Fibroblast of upper back skin (primary cell): ENCODE measurements at regions not wholly inside any gene's neighbourhood (a gene's known extent, or its start where the extent isn't known, plus 50 kb on each side); places are given as distances from the start of the nearest gene placed in this dataset.

Experiments used
- DNase-seq: peaks from one replicate; pipeline ENCODE4 v3.0.0-alpha.2; 2013

DNA sequence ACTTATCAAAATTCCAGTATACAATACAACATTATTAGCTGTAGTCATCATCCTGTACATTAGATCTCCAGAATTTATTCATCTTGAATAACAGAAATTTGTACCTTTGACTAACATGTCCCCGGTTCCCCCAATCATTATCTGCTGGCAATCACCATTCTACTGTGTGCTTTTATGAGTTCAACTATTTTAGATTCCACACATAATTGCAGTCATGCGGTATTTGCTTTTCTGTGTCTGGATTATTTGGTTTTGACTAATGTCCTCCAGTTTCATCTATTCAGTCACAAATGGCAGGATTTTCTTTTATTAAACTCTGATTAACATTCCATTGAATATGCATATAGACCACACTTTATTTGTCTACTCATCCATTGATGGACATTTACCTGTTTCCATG is 530.7 kb upstream of the SLITRK1 start:
- no peak for DNase-seq

DNA sequence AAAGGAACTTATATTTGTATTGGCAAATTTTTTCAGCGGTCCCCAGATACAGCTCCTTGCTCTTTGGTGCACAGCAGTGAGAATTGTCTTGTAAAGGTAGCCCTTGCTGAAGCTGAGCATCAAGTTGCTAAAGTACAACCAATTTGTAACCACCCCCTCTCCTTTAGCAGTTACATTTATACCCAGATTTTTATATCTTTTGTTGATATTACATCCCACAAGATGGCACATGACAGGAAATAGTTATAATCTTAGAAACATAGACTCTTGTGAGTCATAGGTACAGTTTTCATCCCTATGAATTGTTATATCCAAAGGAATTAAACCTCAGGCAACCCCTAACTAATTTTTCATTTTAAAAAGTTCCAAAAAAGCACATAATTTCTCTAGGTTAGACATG is 523.0 kb upstream of the SLITRK1 start:
- DNase-seq: peak; percentile 27

DNA sequence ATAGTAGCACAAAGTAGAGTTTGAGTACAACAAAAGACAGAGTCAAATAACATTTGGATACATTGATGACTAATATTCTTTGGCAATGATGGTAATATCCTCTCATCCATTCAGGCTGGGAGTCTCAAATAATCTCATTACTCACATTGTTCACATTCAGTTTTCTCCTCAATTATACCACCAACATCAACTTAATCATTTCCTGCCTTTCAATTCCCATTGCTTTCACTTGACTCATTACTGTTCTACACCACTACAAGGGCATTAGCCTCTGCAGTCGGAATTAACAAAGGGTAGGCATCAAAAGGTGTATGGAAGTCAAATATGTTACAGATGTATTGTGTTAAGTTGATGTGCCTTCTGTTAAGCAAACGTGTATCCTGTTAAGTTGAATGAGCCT is 518.4 kb upstream of the SLITRK1 start:
- peak; percentile 95 for DNase-seq

DNA sequence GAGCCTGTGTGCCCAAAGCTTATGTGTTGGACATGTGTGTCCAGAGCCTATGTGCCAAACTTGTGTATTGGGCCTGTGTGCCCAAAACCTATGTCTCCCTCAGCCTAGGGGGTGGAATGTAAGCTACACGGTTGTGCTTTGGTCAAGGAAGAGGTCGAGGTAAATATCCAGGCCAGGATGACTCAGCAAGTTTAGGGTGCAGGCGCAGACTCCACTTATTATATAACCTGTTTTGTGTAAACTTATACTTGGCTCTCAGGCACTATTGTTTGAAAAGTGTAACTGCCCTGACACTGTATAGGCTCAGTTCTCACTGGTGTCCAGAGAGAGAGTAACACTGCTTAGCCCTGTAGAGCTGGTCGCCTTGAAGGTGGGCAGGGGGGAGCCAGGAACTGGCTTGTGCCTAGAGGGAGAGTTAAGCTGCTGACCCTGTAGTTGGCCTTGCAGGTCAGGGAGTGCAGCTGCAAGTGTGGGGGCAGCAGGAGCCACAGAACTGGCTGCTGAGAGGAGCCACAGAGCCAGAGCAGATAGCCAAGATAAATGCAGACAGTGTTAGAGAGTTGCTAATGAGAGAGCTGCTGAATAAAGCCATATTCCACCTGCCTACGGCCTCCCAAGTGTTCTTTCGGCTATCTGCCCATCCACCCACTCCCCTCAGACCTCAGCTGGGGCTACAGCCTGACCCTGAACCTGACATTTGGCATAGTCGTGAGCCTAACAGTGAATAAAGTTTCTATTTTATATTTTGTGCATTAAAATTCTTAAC is 517.2 kb upstream of the SLITRK1 start:
- no peak for DNase-seq

DNA sequence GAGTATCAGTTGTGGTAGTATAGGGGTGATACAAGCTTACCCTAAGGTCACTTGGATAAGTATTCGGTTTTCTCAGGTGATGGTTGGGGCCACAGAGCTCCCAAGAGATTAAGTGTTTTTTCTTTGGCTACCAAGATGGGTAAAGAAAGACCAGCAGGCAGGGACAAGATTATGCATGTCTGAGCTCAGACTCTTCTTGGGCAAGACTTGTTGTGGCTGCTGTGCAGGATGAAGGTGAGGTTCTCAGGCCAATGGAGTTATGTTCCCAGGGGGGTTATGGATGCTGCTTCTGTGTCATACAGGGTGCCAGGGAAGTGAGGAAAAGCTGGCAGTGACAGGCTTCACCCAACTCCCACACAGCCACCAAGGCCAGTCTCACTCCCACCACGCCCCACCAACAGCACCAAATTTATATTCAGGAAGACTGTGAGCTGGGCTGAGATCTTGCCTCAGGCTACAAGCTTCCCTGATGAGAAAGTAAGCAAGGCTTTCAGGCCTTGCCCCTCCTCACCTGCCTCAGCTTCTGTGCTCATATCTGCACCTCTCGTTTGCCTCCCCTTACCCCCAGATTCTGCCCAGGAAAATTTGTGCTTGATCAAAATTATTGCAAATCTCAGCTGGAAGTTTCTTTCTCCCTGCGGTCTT is 511.8 kb upstream of the SLITRK1 start:
- DNase-seq: no peak

DNA sequence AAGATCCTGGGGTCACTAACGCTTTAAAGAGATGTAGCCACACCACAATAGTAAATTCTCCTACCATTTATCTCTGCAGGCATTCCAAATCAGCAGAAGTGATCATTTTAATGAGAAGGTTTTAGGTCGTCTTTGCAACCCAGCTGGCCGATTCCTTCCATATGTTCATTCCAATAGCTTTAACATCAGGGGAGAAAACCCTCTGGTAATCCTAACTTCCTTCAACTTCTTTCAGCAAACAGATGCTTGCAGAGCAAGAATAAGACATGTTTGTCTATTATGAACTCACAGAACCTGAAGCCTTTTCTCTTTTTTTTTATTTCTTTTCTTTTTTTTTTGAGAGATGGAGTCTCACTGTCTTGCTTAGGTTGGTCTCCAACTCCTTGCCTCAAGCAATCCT is 498.6 kb upstream of the SLITRK1 start:
- DNase-seq: peak; percentile 13

DNA sequence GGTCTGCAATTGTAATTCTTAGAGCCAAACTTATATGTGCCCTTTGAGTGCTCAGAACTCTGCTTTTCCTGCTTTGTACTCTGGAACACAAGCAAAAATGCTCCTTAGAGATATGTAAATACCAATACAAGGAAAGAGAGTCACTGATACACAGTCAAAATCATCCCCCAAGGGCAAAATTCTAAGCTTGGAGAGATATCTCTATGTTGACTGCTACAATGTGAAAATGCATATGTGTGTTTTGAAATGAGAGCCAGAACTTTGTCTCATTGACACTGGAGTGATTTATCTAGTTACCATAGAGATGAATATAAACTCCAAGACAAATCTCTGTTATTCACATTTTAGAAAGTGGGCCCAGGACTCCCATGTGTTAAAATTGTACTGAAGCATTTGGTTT is 494.8 kb upstream of the SLITRK1 start:
- no peak for DNase-seq

DNA sequence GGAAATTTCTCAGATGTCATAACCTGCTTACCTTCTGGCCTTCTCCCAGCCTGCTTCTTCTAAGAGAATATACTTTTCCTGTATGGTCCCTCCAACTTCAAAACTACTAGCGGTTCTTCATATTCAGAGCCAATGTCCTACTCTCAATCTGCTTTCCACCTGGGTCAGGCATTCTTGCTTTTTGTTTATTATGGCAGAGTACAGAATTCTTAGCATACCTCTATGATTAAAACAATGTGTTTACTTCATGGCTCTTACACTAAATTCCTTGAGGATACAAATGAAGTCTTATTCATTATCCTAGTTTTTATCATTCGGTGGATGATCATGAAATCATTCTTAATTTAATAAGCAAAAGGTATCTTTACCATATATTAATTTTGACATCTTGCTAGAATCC is 484.2 kb upstream of the SLITRK1 start:
- DNase-seq: peak; percentile 77

DNA sequence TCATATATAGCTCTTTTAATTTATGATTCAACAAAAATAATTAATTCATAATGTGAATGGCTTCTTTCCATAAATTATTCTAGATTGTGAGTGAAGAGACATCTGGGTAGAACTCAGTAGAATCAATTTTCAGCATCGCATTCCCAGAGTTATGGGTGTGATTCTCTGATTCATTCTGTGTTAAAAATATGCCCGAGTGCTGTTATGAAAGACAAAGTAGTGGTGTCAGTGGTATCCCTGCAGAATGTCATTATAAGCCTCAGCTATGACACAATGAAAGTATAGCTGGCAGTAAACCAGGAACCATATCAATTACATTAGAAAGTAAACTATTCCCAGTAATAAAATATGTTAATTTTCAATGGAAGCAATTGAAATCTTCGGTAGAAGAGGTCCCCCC is 480.5 kb upstream of the SLITRK1 start:
- DNase-seq: peak; percentile 59

DNA sequence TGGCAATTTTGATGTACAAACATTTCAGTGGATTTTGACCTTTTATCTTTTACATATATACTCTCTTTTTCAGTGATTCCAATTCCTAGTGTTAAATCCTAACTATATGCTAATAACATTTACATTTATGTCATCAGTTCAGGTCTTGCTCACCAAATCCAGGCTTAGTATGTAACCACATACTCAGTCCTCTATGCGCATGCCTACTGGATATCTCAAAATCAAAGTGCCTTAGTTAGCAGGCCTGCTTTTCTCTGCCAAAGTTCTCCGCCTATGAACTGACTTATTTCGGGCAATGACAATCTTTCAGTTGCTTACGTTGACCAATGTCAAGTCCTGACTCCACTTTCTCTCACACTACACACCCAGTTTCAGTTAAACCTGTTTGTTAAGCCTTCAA is 478.5 kb upstream of the SLITRK1 start:
- DNase-seq: no peak

DNA sequence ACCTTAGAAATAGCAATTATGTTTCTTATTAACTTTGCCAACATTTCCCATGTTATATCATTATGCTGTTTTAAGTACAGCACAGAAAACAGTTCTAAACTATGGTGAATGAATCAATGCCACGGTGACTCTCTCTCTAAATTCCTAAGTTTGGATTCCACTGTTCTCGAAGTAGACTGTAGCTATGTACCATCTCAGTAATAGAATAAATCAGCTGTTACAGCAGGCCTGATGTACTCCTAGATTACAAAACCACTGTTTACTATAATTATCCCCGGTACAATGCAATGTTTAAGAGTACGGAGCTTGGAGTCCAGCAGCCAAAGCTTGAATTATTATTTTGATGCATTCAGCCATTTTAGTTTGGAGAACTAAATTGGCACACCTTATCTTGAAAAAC is 476.3 kb upstream of the SLITRK1 start:
- no peak for DNase-seq

DNA sequence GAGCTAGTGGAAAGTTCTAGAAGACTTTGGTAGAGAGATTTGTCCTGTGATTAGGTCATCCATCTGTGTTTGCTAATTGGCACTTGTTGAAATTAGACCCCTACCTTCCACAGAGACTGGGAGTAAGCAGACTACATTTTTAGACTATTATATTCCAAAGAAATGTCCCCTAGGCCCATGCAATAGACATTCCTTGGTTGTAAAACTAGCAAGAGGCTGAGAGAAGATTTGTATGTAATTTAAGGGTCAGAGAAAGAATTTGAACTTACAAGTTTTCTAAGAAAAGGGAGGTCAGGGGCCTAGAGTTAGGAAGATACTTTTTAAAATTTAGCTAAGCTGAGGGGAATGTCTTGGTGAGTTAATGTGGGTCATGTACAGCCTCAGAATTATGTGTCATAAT is 470.7 kb upstream of the SLITRK1 start:
- DNase-seq: peak; percentile 11

DNA sequence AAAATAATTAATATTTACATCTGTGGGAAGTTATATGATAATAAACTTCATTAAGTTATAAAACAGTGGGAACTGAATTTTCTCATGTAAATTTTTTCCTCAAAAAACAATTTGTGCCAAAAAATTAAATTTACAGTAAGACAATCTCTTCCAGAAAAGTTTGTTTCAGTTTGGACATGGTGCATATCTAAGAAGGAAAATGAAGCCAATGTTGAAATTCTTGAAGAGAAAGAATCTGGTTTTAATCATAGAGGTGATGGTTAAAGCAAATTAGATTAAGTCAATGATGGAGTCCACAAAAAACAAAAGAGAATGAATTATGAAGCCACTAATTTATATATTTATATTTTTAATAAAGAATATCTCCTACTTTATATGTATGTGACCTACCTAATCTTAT is 457.2 kb upstream of the SLITRK1 start:
- no peak for DNase-seq

DNA sequence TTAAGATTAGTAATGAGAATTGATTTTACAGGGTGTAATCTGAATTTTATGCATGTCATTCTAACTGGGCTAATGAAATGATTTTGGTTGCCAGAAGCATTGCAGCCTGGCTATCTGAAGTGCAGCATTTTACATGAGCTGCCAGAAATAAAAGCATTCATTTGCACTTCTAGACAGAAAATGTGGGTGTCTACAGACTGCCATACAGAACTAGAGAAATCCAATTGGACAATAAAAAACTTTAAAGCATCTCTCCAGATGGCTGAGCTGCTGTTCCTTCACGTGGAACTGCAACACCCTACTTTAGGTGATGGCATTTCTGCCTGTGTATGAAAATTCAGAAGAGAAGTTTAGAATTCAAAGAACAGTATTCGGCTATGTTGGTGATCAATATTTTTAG is 450.1 kb upstream of the SLITRK1 start:
- DNase-seq: no peak

DNA sequence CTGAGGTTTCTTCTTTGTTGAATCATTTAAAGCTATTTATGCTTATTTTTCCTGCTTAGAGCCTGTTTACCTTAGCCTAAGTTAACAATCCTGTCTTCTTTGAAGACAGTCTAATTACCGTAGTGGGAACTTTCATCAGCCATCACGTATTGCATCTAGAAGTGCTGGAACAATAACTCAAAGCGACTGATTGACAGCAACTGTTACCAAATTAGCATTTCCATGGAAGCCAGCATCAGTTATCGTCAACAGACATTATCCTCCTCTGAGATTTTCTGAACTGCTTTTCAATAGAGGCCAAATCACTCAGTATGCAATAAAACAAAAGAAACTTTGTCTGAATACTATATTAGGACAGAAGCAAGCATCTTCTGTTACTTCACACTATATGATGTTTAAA is 433.3 kb upstream of the SLITRK1 start:
- no peak for DNase-seq

DNA sequence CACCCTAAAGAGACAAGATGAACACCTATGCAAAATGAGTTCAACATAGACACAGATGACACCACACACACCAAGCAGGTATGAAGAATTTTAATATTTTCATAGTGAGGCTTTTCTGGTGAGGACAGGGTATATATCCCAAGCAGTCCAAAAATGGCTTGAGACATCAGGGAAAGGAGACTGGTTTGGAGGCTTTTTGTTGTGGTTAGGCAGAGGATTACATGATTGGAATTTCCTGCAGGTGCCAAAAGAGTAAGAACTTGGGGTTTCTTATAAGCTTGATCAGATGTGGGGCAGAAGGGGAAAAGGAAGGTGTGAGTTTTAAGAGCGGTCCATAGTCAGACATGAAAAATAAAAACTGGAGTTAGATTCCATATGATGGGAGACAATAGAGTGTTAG is 420.8 kb upstream of the SLITRK1 start:
- DNase-seq: peak; percentile 19

DNA sequence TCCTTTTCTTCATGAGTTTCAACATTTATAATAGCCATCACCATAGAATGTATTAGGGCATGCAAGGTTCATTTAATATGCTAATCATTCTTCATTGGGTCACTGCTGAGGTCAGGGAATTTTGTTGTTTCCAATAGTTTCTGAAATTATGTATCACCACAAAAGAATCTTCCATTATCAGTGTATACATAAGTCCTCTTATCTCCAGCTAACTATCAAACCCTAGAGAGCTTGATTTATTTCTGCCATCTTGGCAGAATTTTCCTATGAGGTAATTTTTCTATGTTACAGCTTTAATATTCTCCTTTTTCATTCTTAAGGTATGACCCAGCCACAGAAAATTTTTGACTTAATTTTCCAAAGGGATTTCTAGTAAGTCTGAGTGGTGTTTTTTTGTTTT is 415.0 kb upstream of the SLITRK1 start:
- DNase-seq: peak; percentile 32

DNA sequence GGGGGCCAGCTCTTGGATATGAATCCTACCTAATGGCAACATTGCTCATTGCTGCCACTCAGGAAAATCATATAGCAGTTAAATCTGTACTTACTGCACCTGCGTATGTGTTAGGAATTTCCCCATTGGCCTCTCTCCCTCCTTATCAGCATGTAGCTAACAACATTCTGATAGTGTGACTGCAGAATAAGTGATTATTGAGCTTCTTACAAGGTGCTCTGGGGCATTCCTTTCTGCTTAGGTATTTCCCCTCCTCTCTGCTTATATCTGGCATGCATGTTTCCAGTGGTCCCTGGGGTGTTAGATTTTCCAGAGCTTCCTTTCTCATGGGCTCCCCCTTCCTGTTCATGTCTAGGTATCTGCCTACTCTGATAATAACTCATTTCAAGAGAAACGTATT is 414.1 kb upstream of the SLITRK1 start:
- DNase-seq: peak; percentile 53

DNA sequence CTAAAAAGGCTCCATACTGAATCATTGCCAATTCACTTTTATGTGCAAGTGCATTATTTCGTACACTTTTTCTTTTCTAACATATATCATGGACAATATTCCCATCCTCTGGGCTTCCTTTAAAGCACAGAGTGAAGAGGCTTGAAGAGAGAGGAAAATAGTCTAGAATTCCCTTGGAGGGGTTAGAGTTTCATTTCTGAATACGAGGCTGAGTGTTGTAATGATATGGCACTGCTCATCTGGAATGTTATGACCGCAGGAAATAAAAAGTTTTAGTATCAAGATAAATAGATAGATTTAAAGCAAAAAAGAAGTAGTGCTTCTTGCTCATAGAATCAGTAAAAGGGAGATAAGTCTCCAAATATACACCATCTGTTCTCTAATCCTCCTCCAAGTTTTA is 412.3 kb upstream of the SLITRK1 start:
- DNase-seq: peak; percentile 25

DNA sequence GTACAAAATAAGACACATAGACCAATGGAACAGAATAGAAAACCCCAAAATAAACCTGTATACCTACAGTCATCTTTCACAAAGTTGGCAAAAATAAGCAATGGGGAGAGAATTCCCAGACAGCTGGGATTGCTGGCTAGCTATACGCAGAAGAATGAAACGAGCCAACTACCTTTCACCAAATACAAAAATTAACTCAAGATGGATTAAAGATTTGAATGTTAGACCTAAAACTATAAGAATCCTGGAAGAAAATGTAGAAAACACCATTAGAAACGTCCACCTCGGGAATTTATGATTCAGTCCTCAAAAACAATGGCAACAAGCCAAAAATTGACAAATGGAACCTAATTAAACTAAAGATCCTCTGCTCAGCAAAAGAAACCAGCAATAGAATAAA is 408.1 kb upstream of the SLITRK1 start:
- peak; percentile 39 for DNase-seq

DNA sequence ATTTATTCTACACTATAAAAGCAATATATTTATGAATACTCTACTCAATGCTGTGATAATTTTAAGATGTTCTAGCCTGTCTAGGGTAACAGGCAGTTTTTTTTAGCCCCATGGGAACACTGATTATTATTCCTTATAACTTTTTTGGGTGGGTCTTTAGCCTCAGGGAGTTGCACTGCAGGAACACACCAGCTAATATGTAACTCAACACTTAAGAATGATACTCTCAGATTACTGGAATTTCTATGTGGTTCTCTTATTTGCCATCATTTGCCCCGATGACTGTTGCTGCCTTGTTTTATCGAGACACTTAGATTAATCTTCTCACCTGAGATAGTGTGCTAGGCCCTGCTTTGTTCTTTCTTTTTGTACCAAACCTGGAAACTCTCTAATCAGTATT is 396.9 kb upstream of the SLITRK1 start:
- DNase-seq: no peak

DNA sequence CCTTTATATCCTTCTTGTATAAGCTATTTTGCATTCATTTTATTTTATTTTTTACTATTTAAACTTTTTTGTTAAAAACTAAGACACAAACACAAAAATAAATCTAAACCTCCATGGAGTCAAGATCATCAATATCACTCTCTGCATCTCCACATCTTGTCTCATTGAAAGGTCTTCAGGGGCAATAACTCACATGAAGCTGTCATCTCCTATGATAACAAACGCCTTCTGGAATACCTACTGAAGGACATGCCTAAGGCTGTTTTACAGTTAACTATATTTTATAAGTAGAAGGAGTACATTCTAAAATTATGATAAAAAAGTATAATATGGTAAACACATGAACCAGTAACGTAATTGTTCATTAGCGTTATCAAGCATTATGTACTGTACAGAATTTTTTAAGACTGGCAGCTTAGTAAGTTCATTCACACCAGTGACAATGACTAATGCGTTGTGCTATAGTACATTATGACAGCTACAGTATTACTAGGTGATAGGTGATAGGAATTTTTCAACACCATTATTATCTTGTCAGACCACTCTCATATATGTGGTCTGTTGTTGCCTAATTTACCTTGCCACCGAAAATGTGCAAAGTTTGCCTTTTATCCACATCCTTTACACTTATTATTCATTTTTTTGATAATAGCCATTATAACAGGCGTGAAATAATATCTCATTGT is 390.7 kb upstream of the SLITRK1 start:
- no peak for DNase-seq

DNA sequence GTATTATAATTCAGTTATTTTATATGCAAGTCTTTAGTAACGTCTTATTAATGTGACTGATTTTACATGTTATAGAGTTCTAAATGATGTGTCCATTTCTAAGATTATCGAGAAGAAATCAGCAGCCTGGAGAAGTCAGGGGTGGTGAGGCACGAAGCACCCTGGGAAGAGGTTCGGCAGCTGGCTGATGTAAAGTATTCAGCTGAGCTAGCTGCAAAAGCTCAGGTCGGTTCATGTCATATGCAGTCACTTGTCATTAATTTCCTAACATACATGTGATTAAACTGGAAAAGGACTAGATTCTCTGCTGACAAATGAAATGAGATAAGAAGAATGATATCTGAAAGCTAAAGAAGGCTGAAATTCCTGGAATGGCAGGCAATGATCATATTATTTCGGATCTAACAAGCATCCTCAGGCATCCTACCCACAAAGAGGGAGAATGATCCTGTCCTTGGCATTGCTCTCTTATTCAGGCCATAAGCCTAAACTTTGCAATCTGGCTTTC is 383.0 kb upstream of the SLITRK1 start:
- no peak for DNase-seq
